ENCODE measurements at regions not wholly inside any gene's neighbourhood (a gene's known extent, or its start where the extent isn't known, plus 50 kb on each side); places are given as distances from the start of the nearest gene placed in this dataset.

GRCh38 chr10:4046712-4047354 lies 261.8 kb upstream of the KLF6 start:
- DNase-seq (ENCODE audit: low read depth): no peak
- no peak overlapping the region for H3K4me3 ChIP-seq (ENCODE audit: low read depth, low read length)
- no peak for TF ChIP-seq CTCF (IDR thresholded peaks at IDR 0.05; ENCODE audit: low read depth, low read length)
- TF ChIP-seq MAX (IDR thresholded peaks at IDR 0.05; ENCODE audit: low read depth, low read length): no peak

GRCh38 chr10:4046030-4046429 lies 261.0 kb upstream of the KLF6 start:
- TF ChIP-seq MYC (IDR thresholded peaks at IDR 0.05; ENCODE audit: low read depth, low read length) (no peak), POLR2A (IDR thresholded peaks at IDR 0.05; ENCODE audit: extremely low read depth, insufficient read length) (no peak), MAX (IDR thresholded peaks at IDR 0.05; ENCODE audit: low read depth, low read length) (no peak), CTCF (IDR thresholded peaks at IDR 0.05; ENCODE audit: low read depth, low read length) (no peak)
- H3K4me3 ChIP-seq (ENCODE audit: low read depth, low read length): no peak overlapping the region
- DNase-seq (ENCODE audit: low read depth): no peak

- TF ChIP-seq CTCF (IDR thresholded peaks at IDR 0.05; ENCODE audit: low read depth, low read length): no peak
- no peak for TF ChIP-seq POLR2A (IDR thresholded peaks at IDR 0.05; ENCODE audit: extremely low read depth, insufficient read length)
- TF ChIP-seq MYC (IDR thresholded peaks at IDR 0.05; ENCODE audit: low read depth, low read length): no peak
- no peak for TF ChIP-seq MAX (IDR thresholded peaks at IDR 0.05; ENCODE audit: low read depth, low read length)
- no peak overlapping the region for H3K4me3 ChIP-seq (ENCODE audit: low read depth, low read length)
- DNase-seq (ENCODE audit: low read depth): no peak
Observed at GRCh38 chr10:4043897-4044665, 259.1 kb upstream of the KLF6 start.

- DNase-seq (ENCODE audit: low read depth): no peak
- H3K4me3 ChIP-seq (ENCODE audit: low read depth, low read length): no peak overlapping the region
- no peak for TF ChIP-seq CTCF (IDR thresholded peaks at IDR 0.05; ENCODE audit: low read depth, low read length)
- TF ChIP-seq POLR2A (IDR thresholded peaks at IDR 0.05; ENCODE audit: extremely low read depth, insufficient read length): no peak
- TF ChIP-seq MYC (IDR thresholded peaks at IDR 0.05; ENCODE audit: low read depth, low read length): no peak
- TF ChIP-seq MAX (IDR thresholded peaks at IDR 0.05; ENCODE audit: low read depth, low read length): no peak
Observed at GRCh38 chr10:4041635-4042034, 256.6 kb upstream of the KLF6 start.

GRCh38 chr10:4038000-4038399 lies 253.0 kb upstream of the KLF6 start:
- no peak overlapping the region for H3K4me3 ChIP-seq (ENCODE audit: low read depth, low read length)
- no peak for DNase-seq (ENCODE audit: low read depth)
- TF ChIP-seq CTCF (IDR thresholded peaks at IDR 0.05; ENCODE audit: low read depth, low read length): no peak
- no peak for TF ChIP-seq MAX (IDR thresholded peaks at IDR 0.05; ENCODE audit: low read depth, low read length)
- no peak for TF ChIP-seq POLR2A (IDR thresholded peaks at IDR 0.05; ENCODE audit: extremely low read depth, insufficient read length)
- TF ChIP-seq MYC (IDR thresholded peaks at IDR 0.05; ENCODE audit: low read depth, low read length): no peak

All from NB4 (cell line).